ENCODE measurements at regions not wholly inside any gene's neighbourhood (a gene's known extent, or its start where the extent isn't known, plus 50 kb on each side); places are given as distances from the start of the nearest gene placed in this dataset.

DNA sequence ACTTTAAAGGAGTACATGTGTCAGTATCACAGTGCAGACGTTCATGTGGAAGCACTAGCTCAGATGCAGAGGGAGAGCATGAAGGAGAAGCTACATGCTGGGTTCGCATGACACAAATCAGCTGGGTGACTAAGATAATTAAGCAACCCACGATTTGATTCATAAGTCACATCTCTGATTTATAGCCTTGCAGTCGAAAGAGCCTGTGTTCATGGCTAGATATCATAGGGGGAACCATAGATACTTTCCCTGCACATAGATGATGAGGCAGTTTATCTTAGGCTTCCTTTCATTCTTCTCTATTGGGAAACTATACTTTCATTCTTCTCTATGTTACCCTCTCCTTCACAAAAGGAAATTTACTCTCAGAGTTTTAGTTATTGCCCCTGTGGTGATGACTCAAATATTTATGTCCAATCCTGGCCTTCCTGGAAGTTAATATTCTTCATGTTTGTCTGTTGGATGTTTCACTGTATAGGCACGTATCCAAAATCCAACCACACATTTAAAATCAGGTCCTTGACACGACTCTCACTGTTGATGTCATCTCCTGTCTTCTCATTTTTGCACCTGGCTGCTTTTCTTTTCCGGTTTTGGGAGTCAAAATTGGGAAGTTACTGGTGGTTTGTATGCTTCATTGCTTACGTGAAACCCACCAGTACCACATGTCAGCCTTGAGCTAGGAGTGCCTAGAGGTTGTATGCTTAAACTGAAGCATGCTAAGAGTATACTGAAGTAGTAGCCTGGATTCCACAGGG is 56.3 kb upstream of the SLC5A12 start (continued):
- TF ChIP-seq RREB1 (CRISPR knock-in tag; IDR thresholded peaks at IDR 0.05), result no peak
- TF ChIP-seq ZNF57 (CRISPR knock-in tag; IDR thresholded peaks at IDR 0.05), result no peak
- TF ChIP-seq POLR2A (conservative IDR thresholded peaks at IDR 0.05), result no peak
- no peak for TF ChIP-seq ZNF655 (CRISPR knock-in tag; IDR thresholded peaks at IDR 0.05)
- TF ChIP-seq SIN3B (IDR thresholded peaks at IDR 0.05; ENCODE audit: low read depth), result no peak
- no peak for TF ChIP-seq ILK (tag; IDR thresholded peaks at IDR 0.05; ENCODE audit: borderline replicate concordance, low read depth)
- no peak for TF ChIP-seq HCFC1 (IDR thresholded peaks at IDR 0.05; ENCODE audit: low read depth, low read length)
- TF ChIP-seq ATF1 (CRISPR knock-in tag; IDR thresholded peaks at IDR 0.05), result no peak
- no peak for TF ChIP-seq ATF1 (tag; IDR thresholded peaks at IDR 0.05)
- no peak for TF ChIP-seq CCNT2 (IDR thresholded peaks at IDR 0.05; ENCODE audit: borderline replicate concordance, extremely low read depth, insufficient read length, low read depth, low read length)

Measured in K562 (cell line).